ENCODE measurements at regions not wholly inside any gene's neighbourhood (a gene's known extent, or its start where the extent isn't known, plus 50 kb on each side); places are given as distances from the start of the nearest gene placed in this dataset.

- Histone ChIP-seq H3K4me3 (replicated peaks in 1 of 3) (no peak overlapping the region), H3K9me3 (no peaks in the 10 kb centered on the region), H3K27me3 (no peaks in the 10 kb centered on the region), H3K4me1 (peaks cover 9 to 21% of the 10 kb centered on the region in 2 donors), H3K27ac (no peak overlapping the region), H3K36me3 (no peaks in the 10 kb centered on the region)
- no peak for DNase-seq
- intact Hi-C loops (cut with DNase I) = no loop called here
- 91 to 92% methylated on average over 3 of the region's 3 CpGs for WGBS, 2 donors
- TF ChIP-seq CTCF (IDR thresholded peaks at IDR 0.05) = no peak
- no peak for TF ChIP-seq POLR2A (IDR thresholded peaks at IDR 0.05)
These were observed 227.2 kb upstream of the TBL1XR1 start for GRCh38 chr3:177424521-177424920.

- Histone ChIP-seq H3K9me3 (no peaks in the 10 kb centered on the region), H3K4me1 (peaks cover 9 to 24% of the 10 kb centered on the region in 2 donors), H3K4me3 (replicated peaks in 1 of 3) (no peak overlapping the region), H3K27me3 (no peaks in the 10 kb centered on the region), H3K36me3 (no peaks in the 10 kb centered on the region), H3K27ac (no peak overlapping the region)
- WGBS, 2 donors = 90 to 93% methylated on average over 3 of the region's 3 CpGs
- intact Hi-C loops (cut with DNase I) = no loop called here
- no peak for DNase-seq
- TF ChIP-seq CTCF (IDR thresholded peaks at IDR 0.05) (no peak), POLR2A (IDR thresholded peaks at IDR 0.05) (no peak)
These were observed 227.8 kb upstream of the TBL1XR1 start for GRCh38 chr3:177425042-177425441.

- H3K9me3 ChIP-seq = no peaks in the 10 kb centered on the region
- intact Hi-C loops (cut with DNase I) = no loop called here
- H3K27ac ChIP-seq = no peak overlapping the region
- H3K4me1 ChIP-seq = peaks cover 5 to 13% of the 10 kb centered on the region in 2 donors
- no peak for DNase-seq
- no peaks in the 10 kb centered on the region for H3K27me3 ChIP-seq
- H3K4me3 ChIP-seq (replicated peaks in 1 of 3) = no peak overlapping the region
- no peaks in the 10 kb centered on the region for H3K36me3 ChIP-seq
- no peak for TF ChIP-seq POLR2A (IDR thresholded peaks at IDR 0.05)
- no peak for TF ChIP-seq CTCF (IDR thresholded peaks at IDR 0.05)
- 91% methylated on average over 3 of the region's 3 CpGs for WGBS, 2 donors
These were observed 229.0 kb upstream of the TBL1XR1 start for GRCh38 chr3:177426106-177426877.

- Histone ChIP-seq H3K4me1 (peaks cover 8 to 18% of the 10 kb centered on the region in 2 donors), H3K36me3 (no peaks in the 10 kb centered on the region), H3K4me3 (replicated peaks in 1 of 3) (no peak overlapping the region), H3K27ac (no peak overlapping the region), H3K27me3 (no peaks in the 10 kb centered on the region), H3K9me3 (no peaks in the 10 kb centered on the region)
- TF ChIP-seq POLR2A (IDR thresholded peaks at IDR 0.05) (no peak), CTCF (IDR thresholded peaks at IDR 0.05) (no peak)
- intact Hi-C loops (cut with DNase I) = no loop called here
- WGBS, 2 donors = 75 to 79% methylated on average over 7 of the region's 7 CpGs
- DNase-seq = no peak
These were observed 229.7 kb upstream of the TBL1XR1 start for GRCh38 chr3:177426878-177427495.

GRCh38 chr3:177427540-177427939, 230.3 kb upstream of the TBL1XR1 start:
- intact Hi-C loops (cut with DNase I) = no loop called here
- no peaks in the 10 kb centered on the region for H3K27me3 ChIP-seq
- peaks cover 13 to 22% of the 10 kb centered on the region in 2 donors for H3K4me1 ChIP-seq
- 81 to 82% methylated on average over 1 of the region's 1 CpG for WGBS, 2 donors
- no peak for TF ChIP-seq CTCF (IDR thresholded peaks at IDR 0.05)
- TF ChIP-seq POLR2A (IDR thresholded peaks at IDR 0.05) = no peak
- no peak overlapping the region for H3K4me3 ChIP-seq (replicated peaks in 1 of 3)
- no peaks in the 10 kb centered on the region for H3K36me3 ChIP-seq
- no peak for DNase-seq
- H3K27ac ChIP-seq = no peak overlapping the region
- H3K9me3 ChIP-seq = no peaks in the 10 kb centered on the region

All from thyroid gland (tissue), 4 donors.